ENCODE measurements at regions not wholly inside any gene's neighbourhood (a gene's known extent, or its start where the extent isn't known, plus 50 kb on each side); places are given as distances from the start of the nearest gene placed in this dataset.

DNA sequence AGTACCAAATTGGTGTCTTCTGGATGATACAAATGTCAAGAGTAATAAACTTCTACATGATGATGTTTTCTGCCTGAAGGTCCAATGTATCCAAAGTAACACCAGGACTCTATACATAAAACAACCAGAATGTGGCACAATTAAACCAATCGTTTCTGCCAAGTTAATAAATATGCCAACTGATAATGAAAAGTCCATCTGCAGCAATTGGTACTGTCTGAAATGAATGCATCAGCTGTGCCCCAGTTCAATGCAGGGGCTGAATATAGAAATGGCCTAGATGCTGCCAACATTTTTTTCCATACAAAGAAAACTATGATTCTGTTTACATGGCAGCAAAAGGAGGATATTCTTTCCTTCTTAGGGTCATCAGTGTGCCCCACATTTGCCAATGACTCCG is 137.2 kb upstream of the LSM8 start:
- 0 to 93% (median 58%) methylated on average over 1 to 2 of the region's 2 CpGs; no CpG with 5 or more reads in 3 of the 10 experiments for WGBS, 10 experiments
- in situ Hi-C loops (cut with MboI; ENCODE audit: low pct_unique_long_range_greater_than_20kb in 2 of 9, low sequenced_read_pairs in 9 of 9, unreplicated experiment in 9 of 9): no loop called here
- ATAC-seq (replicated peaks in 6 of 8): no peak

DNA sequence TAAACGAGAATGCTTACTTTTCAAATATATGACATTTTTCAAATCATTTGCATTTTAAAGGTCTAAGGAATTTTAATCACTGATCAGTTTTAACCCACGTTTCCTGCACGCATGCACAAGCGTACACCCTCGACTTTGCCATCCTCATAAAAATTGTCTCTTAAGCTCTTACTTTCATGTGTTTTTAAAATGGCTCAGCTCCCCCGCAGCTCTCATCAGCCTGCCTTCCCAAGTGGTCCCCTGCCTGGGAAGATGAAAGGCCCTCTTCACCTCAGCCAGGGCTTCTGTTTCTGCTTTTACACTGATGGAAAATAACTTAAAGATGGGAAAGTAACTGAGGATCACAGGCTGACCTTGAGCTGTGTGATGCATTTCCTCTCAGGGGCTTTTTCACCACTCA is 131.6 kb upstream of the LSM8 start:
- H3K4me1 ChIP-seq (replicated peaks in 1 of 2): peaks cover 0 to 10% of the 10 kb centered on the region in 2 donors
- no peak overlapping the region for H3K27ac ChIP-seq
- no peak for ATAC-seq (replicated peaks in 6 of 8)
- WGBS, 10 experiments: 0 to 95% (median 48%) methylated on average over 1 to 6 of the region's 6 CpGs
- H3K4me3 ChIP-seq: no peak overlapping the region
- in situ Hi-C loops (cut with MboI; ENCODE audit: low pct_unique_long_range_greater_than_20kb in 2 of 9, low sequenced_read_pairs in 9 of 9, unreplicated experiment in 9 of 9): no loop called here

More for the DNA sequence above, 137.2 kb upstream of the LSM8 start:
- Histone ChIP-seq H3K4me3 (no peak overlapping the region), H3K27ac (no peak overlapping the region), H3K4me1 (replicated peaks in 1 of 2) (no peaks in the 10 kb centered on the region)

DNA sequence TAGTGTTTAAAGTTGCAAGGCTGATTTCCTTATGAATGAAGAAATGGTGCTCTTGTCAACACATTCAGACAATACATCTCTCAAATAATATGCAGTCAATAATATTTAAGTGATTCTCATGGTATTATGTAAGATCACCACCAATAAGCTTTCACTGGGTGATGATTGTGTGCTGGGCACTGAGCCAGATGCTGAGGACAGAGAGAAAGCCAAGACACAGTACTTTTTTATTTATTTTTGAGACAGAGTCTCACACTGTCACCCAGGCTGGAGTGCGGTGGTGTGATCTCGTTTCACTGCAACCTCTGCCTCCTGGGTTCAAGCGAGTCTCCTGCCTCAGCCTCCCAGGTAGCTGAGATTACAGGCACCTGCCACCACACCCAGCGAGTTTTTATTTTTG is 130.6 kb upstream of the LSM8 start:
- in situ Hi-C loops (cut with MboI; ENCODE audit: low pct_unique_long_range_greater_than_20kb in 2 of 9, low sequenced_read_pairs in 9 of 9, unreplicated experiment in 9 of 9): no loop called here
- no peak overlapping the region for H3K27ac ChIP-seq
- WGBS, 10 experiments: 30 to 100% (median 90%) methylated on average over 2 to 4 of the region's 4 CpGs; no CpG with 5 or more reads in 3 of the 10 experiments
- peak in 3 of 8 experiments; percentile 35 to 69 (median 50) for ATAC-seq (replicated peaks in 6 of 8)
- H3K4me3 ChIP-seq: no peak overlapping the region
- peaks cover 0 to 10% of the 10 kb centered on the region in 2 donors for H3K4me1 ChIP-seq (replicated peaks in 1 of 2)

DNA sequence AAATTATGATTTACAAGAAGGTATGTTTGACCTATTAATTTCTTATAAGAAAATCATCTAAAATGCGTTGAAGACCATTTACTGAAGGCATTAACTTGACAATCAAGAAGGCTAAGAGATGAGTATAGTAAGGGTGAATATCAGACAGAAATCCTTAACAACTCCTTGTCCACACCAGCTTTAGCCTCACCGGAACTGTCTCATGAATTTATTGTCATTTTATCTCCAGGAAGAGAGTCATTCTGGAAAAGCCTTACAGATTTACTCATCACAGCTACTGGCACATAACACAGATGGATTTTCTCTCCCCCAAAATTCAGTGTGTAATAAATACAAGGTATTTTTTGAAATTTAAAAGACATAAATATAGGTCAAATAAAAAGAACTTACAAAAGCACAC is 129.4 kb upstream of the LSM8 start:
- 0 to 100% (median 93%) methylated on average over 1 to 2 of the region's 2 CpGs for WGBS, 10 experiments
- H3K27ac ChIP-seq: no peak overlapping the region
- in situ Hi-C loops (cut with MboI; ENCODE audit: low pct_unique_long_range_greater_than_20kb in 2 of 9, low sequenced_read_pairs in 9 of 9, unreplicated experiment in 9 of 9): no loop called here
- no peak for ATAC-seq (replicated peaks in 6 of 8)
- peaks cover 0 to 10% of the 10 kb centered on the region in 2 donors for H3K4me1 ChIP-seq (replicated peaks in 1 of 2)
- H3K4me3 ChIP-seq: no peak overlapping the region

DNA sequence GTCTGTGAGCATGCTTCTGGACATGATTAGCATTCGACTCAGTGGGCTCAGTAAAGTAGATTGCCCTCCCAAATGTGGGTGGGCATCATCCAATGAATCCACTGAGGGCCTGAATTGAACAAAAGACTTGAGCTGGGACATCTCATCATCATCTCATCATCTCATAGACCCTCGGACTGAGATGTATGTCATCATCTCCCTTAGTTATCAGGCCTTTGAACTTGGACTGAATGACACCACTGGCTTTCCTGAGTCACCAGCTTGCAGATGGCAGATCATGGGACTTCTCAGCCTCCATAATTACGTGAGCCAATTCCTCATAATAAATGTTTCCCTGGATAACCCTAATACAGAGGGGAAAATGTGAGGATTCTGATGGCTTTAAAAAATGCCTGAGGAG is 128.3 kb upstream of the LSM8 start:
- ATAC-seq (replicated peaks in 6 of 8): peak in 2 of 8 experiments; percentile 16 to 75
- in situ Hi-C loops (cut with MboI; ENCODE audit: low pct_unique_long_range_greater_than_20kb in 2 of 9, low sequenced_read_pairs in 9 of 9, unreplicated experiment in 9 of 9): no loop called here
- peaks cover 0 to 10% of the 10 kb centered on the region in 2 donors for H3K4me1 ChIP-seq (replicated peaks in 1 of 2)
- 20 to 100% (median 83%) methylated on average over 1 to 3 of the region's 3 CpGs; no CpG with 5 or more reads in 5 of the 10 experiments for WGBS, 10 experiments
- no peak overlapping the region for H3K27ac ChIP-seq
- no peak overlapping the region for H3K4me3 ChIP-seq

DNA sequence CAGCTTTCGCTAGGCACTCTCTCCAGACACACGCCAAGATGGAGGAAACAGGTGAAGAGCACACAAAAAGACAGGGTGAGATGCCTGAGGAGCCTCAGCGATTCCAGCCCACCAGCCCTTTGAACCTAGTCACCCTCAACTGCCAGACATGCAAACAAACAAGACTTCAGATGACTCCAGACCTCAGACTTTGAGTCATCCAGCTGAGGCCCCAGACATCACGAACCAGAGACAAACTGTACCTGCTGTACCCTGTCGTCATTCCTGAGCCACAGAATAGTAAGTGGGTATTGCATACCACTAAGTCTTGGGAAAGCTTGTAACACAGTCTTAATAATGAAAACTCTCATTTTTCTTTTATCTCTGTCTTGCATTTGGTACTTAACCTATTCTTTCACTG is 126.6 kb upstream of the LSM8 start:
- H3K27ac ChIP-seq: no peak overlapping the region
- no peak for ATAC-seq (replicated peaks in 6 of 8)
- in situ Hi-C loops (cut with MboI; ENCODE audit: low pct_unique_long_range_greater_than_20kb in 2 of 9, low sequenced_read_pairs in 9 of 9, unreplicated experiment in 9 of 9): no loop called here
- 5 to 100% (median 85%) methylated on average over 1 to 5 of the region's 5 CpGs; no CpG with 5 or more reads in 2 of the 10 experiments for WGBS, 10 experiments
- H3K4me3 ChIP-seq: no peak overlapping the region
- H3K4me1 ChIP-seq (replicated peaks in 1 of 2): peaks cover 0 to 5% of the 10 kb centered on the region in 2 donors

DNA sequence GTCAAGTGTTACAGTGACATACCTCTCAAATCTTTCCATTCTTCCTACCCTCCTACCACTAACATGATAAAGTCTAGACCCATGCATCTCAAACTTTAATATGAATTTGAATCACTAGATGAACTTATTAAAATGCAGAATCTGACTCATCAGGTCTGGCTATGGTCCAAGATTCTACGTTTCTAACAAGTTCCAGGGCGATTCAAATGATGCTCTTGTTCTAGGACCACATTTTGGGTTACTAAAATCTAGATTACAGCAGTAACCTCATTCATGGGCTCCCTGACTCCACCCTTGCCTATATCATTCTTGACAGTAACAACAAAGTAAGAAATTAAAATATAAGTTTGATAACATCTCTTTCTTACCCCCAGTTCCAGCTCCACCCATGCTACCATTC is 124.8 kb upstream of the LSM8 start:
- Histone ChIP-seq H3K4me1 (replicated peaks in 1 of 2) (no peaks in the 10 kb centered on the region), H3K27ac (no peak overlapping the region), H3K4me3 (no peak overlapping the region)
- 7 to 95% (median 46%) methylated on average over 2 of the region's 2 CpGs; no CpG with 5 or more reads in 2 of the 10 experiments for WGBS, 10 experiments
- in situ Hi-C loops (cut with MboI; ENCODE audit: low pct_unique_long_range_greater_than_20kb in 2 of 9, low sequenced_read_pairs in 9 of 9, unreplicated experiment in 9 of 9): no loop called here
- ATAC-seq (replicated peaks in 6 of 8): no peak

DNA sequence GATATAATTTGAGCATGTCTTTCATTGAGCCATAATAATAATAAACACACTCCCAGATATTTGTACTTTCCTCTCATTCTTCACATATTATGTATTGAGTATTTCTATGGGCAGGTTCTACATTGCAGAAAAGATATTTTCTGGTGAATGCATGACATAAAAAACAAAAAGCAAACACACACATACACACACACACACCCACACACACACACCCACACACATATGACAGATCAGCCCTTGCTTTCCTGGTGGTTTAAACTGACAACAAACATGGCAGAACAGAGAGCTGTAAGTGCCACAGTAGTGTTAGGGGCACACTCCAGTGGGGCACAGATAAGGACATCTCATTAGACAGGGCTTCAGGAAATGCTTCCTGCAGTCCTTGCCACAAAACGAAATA is 123.3 kb upstream of the LSM8 start:
- Histone ChIP-seq H3K4me3 (no peak overlapping the region), H3K4me1 (replicated peaks in 1 of 2) (no peaks in the 10 kb centered on the region), H3K27ac (no peak overlapping the region)
- in situ Hi-C loops (cut with MboI; ENCODE audit: low pct_unique_long_range_greater_than_20kb in 2 of 9, low sequenced_read_pairs in 9 of 9, unreplicated experiment in 9 of 9): no loop called here
- no peak for ATAC-seq (replicated peaks in 6 of 8)
- 0 to 40% (median 33%) methylated on average over 1 of the region's 1 CpG; no CpG with 5 or more reads in 5 of the 10 experiments for WGBS, 10 experiments

DNA sequence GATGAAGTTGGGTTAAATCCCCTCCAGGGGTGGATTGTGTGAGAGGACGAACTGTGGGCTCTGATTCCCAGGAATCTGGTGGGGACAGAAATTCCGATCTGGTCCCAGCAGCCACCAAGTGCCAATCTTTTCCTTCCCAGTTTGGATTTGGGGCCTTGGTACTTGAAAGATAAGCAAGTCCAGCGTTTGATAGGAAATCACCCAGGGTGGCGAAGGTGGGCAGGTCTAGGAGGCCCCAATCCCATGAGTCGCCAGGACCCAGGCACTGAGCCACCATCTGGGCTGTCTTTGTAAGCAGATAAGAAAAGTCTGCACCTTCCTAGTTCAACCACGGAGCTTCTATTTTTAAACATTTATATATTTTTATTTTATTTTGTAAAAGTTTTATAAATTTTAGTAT is 122.6 kb upstream of the LSM8 start:
- in situ Hi-C loops (cut with MboI; ENCODE audit: low pct_unique_long_range_greater_than_20kb in 2 of 9, low sequenced_read_pairs in 9 of 9, unreplicated experiment in 9 of 9): no loop called here
- Histone ChIP-seq H3K4me3 (no peak overlapping the region), H3K4me1 (replicated peaks in 1 of 2) (no peaks in the 10 kb centered on the region), H3K27ac (no peak overlapping the region)
- WGBS, 10 experiments: 2 to 100% (median 76%) methylated on average over 1 to 5 of the region's 6 CpGs
- ATAC-seq (replicated peaks in 6 of 8): no peak

DNA sequence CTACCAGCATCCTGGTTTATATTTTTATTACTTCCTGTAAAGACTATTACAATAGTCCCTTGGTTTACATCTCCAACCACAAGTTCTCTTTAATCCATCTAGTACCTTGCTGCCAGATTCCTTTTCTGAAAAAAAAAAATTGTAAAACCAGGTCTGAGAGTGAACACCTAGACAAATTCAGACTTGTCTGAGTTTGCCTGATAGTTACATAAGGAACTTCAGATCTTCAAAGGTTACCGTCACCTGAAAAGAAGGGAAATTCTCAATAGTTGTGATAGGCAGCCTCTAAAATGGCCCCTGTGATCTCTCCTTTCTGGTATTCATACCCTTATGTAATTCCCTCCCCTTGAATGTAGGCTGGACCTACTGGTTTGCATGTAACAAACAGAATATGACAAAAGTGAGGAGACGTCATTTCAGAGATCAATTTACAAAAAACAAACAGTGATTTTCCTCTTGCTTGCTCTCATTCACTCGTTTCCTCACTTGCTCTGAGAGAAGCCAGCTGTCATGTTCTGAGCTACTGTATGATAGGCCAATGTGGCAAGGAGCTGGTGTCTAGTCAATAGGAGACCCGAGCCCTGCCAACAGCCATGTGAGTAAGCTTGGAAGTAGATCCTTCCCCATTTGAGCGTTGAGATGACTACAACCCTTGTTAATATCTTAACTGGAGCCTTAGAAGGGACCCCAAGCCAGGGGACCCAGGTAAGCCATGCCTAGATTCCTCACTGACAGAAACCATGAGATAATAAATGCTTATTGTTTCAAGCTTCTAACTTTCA is 110.9 kb upstream of the LSM8 start:
- in situ Hi-C loops (cut with MboI; ENCODE audit: low pct_unique_long_range_greater_than_20kb in 2 of 9, low sequenced_read_pairs in 9 of 9, unreplicated experiment in 9 of 9): no loop called here
- Histone ChIP-seq H3K4me1 (replicated peaks in 1 of 2) (no peaks in the 10 kb centered on the region), H3K27ac (no peak overlapping the region), H3K4me3 (no peak overlapping the region)
- WGBS, 10 experiments: 15 to 100% (median 67%) methylated on average over 1 to 4 of the region's 5 CpGs; no CpG with 5 or more reads in 1 of the 10 experiments
- no peak for ATAC-seq (replicated peaks in 6 of 8)

DNA sequence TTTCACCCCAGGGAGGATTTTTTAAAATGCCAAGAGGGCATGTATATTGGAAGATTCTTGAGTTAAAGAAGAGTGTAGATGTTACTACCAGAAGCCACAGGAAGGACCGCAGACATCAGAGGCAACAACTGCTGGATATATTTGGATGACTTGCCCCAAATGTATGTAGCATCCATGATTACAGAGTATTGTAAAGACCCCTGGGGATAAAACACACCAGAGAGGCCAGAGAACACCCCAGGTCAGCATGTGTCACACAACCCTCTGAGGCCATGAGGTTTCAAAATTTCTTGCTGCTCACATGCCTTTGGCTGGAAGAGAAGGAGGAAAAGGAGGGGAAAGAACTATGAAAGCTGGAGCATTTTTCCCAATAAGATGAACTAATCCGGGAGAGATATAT is 108.0 kb upstream of the LSM8 start:
- in situ Hi-C loops (cut with MboI; ENCODE audit: low pct_unique_long_range_greater_than_20kb in 2 of 9, low sequenced_read_pairs in 9 of 9, unreplicated experiment in 9 of 9): no loop called here
- Histone ChIP-seq H3K4me1 (replicated peaks in 1 of 2) (no peaks in the 10 kb centered on the region), H3K4me3 (no peak overlapping the region), H3K27ac (no peak overlapping the region)
- no peak for ATAC-seq (replicated peaks in 6 of 8)
- WGBS, 10 experiments: 38 to 100% (median 87%) methylated on average over 1 to 2 of the region's 2 CpGs

DNA sequence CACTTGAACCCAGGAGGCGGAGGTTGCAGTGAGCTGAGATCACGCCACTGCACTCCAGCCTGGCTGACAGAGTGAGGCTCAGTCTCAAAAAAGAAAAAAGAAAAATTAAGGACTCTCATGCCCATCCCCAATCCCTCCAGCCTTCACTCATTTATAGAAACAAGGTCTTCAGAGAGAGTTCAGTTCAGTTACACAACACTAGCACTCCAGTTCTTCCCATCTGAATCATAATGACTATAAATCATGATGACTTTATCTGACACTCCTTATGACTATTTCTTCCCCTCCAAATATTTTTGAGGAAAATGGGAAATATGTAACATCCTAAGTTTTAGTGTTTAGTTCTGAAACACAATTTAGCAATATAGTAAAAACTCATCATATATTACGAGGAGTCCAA is 107.4 kb upstream of the LSM8 start:
- Histone ChIP-seq H3K4me3 (no peak overlapping the region), H3K27ac (no peak overlapping the region), H3K4me1 (replicated peaks in 1 of 2) (no peaks in the 10 kb centered on the region)
- no peak for ATAC-seq (replicated peaks in 6 of 8)
- in situ Hi-C loops (cut with MboI; ENCODE audit: low pct_unique_long_range_greater_than_20kb in 2 of 9, low sequenced_read_pairs in 9 of 9, unreplicated experiment in 9 of 9): no loop called here
- WGBS, 10 experiments: 9 to 100% (median 100%) methylated on average over 1 to 3 of the region's 3 CpGs

DNA sequence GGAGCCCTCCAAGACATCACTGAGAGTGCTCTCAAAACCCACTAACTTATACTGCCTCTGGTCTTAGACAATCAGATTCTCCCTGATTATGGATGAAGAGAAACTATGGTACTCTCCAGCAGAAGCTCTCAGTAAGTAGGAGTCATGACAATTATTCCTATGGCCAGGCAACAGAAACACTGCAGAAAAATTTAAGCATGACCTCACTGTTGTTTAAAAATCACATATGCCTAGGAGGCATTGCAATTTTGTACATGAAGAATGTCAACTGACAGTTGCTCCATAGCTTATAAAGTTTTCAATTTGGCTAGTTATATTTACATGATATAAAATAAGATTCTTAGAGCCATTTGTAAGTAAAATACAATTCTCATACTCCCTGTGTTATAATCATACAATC is 105.9 kb upstream of the LSM8 start:
- Histone ChIP-seq H3K4me3 (no peak overlapping the region), H3K4me1 (replicated peaks in 1 of 2) (peaks cover 0 to 6% of the 10 kb centered on the region in 2 donors), H3K27ac (no peak overlapping the region)
- peak in 2 of 8 experiments; percentile 10 to 28 for ATAC-seq (replicated peaks in 6 of 8)
- in situ Hi-C loops (cut with MboI; ENCODE audit: low pct_unique_long_range_greater_than_20kb in 2 of 9, low sequenced_read_pairs in 9 of 9, unreplicated experiment in 9 of 9): no loop called here

DNA sequence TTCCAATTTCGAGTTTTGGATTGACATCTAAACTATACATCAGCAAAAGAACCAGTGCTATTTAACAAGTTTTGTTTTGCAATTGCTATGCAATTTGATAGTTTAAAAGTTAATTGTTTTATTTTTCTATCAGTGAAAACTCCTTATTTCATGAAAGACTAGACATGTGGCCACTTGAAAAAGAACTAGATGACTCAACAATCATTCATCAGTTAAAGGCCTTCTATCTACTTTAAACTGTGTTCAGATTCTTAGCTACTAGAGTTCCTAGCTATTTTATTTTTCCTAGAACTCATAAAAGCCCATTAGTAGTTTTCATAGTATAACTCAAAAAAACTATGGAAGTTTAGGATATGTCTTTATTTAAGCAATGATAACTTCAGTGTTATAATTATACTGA is 104.6 kb upstream of the LSM8 start:
- WGBS, 10 experiments: 0 to 100% (median 67%) methylated on average over 1 of the region's 1 CpG; no CpG with 5 or more reads in 2 of the 10 experiments
- in situ Hi-C loops (cut with MboI; ENCODE audit: low pct_unique_long_range_greater_than_20kb in 2 of 9, low sequenced_read_pairs in 9 of 9, unreplicated experiment in 9 of 9): no loop called here
- H3K4me1 ChIP-seq (replicated peaks in 1 of 2): peaks cover 0 to 6% of the 10 kb centered on the region in 2 donors
- H3K27ac ChIP-seq: no peak overlapping the region
- no peak for ATAC-seq (replicated peaks in 6 of 8)
- H3K4me3 ChIP-seq: no peak overlapping the region

Data from motor neuron (in vitro differentiated cells).